HG02943 (cell line): ENCODE measurements at regions not wholly inside any gene's neighbourhood (a gene's known extent, or its start where the extent isn't known, plus 50 kb on each side); places are given as distances from the start of the nearest gene placed in this dataset.
"Not testable (repeated sequence)": the region's sequence is repeated elsewhere in the genome, so short reads cannot be mapped to it uniquely, and the experiment has no call there.

Source experiments
- ATAC-seq: cut with Tn5 transposase; IDR thresholded peaks from one replicate; pipeline ENCODE4 v1.9.1; 2021; ENCODE audit warnings: mild to moderate bottlenecking, low read depth, moderate library complexity; ENCODE audit not compliant: unreplicated experiment

DNA sequence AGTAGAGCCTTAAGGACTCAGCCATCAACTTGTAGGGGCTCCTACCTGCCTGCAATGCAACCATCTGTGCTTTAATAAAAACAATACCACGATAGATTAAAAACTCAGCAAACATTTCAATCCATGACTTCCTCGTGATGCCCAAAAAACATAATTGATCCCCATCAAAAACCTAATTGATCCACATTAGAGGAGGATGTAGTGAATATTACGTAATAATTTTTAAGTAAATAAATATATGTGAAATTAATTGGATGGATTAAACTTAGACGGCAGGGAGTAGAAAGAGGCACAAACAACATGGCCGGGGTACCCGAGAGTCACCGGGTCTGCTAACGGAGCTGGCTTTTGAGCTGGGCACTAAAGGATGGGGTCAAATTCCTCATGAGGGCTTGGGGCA is 87.3 kb downstream of the ARL4C start:
- no peak for ATAC-seq

- no peak for ATAC-seq
These were observed 90.8 kb downstream of the ARL4C start for GRCh38 chr2:234406085-234406484.

DNA sequence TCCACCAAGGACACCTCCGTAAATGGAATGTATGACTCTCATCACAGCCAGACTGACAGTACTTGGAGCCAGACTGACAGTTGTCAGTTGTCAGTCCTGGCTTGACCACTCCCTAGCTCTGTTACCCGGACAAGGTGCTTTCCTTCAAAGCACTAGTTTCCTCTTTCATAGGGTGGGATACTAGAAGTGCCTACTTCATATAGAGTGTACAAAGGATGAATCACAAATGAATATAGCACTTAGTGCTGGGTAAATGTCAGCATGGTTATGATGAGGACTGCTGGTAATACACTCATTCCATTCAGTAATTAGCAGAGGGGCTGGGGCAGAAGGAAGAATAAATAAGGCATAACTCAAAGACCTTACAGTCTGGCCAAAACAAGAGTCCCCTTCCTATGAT is 91.4 kb downstream of the ARL4C start:
- ATAC-seq, result no peak

DNA sequence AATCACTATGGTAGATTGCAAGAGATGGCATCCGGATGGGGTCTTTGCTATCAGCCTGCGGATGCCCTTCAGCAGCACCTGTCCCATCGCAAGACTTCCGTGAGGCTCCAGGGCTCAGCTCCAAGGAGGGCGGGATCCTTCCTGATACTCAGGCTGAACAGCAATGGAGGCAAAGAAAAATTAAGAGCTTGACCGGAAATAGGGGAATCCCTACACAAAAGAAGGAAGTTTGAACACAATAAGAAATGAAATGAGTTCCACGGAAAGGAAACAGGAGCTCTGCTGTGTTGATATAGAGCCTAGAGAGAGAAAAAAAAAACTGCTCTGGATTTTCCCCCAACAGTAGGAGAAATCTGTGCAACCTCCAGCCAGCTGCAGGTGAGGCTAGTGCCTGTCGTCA is 91.9 kb downstream of the ARL4C start:
- no peak for ATAC-seq

GRCh38 chr2:234403751-234404150 is 93.1 kb downstream of the ARL4C start:
- ATAC-seq, result no peak

- no peak for ATAC-seq
These were observed 93.8 kb downstream of the ARL4C start for GRCh38 chr2:234403074-234403473.

DNA sequence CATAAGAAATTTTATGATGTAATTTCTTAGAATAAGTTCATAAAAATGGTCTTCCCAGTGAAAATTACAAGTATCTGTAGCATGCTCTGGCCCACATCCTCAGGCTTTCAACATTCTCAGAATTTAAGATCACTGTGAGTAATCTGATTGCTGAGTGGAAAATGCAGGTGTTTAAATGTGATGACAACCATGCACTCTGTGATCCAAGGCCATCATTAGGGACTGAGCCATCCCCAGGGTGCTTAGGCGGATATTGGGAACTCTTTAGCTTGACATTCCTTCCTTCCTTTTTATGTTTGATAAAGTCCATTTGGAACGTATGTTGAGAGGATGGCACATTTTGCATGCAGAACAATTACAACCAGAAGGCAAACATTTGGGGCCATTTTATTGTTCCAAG is 95.5 kb downstream of the ARL4C start:
- ATAC-seq, result no peak

- ATAC-seq, result no peak
These were observed 97.2 kb downstream of the ARL4C start for GRCh38 chr2:234399451-234400246.

DNA sequence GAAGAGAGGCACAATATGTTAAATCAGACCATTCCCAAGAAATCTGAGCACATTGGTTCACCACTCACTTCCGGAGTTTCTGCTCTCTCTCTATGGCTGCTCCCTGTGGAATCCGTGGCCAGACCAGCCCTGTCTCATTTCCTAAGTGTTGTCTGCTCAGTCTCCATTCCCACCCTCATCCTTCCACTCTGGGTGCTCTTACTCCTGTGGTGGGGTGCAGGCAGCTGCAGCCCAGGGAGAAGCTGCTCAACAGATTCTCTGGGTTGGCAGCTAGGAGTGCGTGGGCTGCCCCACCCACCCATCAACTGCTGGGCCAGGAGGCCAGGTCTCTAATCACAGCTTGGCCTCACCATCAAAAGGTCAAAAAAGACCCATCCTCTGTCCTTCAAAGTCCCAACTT is 98.3 kb downstream of the ARL4C start:
- no peak for ATAC-seq

DNA sequence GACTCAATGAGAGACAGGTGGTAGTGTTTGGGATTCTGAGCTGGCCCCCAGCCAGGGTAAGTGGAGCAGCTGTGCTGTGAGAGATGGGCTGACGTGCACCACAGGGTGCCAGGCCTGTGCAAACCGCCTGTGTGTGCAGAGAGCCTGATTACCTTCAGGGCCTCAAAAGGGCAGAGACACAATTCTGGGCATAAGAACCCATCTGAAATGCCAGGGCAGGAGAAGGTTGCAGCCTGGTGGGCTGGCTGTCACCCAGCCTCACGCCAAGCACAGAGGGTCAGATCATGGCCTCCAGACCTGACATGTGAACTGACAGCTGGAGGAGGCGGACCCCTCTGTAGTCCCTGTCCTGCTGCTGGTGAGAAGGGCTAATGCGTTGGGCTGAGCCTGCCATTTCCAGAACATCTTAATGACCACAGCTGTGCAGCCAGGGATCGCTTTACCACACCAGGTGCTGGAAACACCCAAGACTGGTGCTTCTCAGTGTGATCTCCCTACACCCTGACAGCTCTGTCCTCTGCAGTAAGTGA is 100.9 kb downstream of the ARL4C start:
- no peak for ATAC-seq

GRCh38 chr2:234394450-234394849 is 102.4 kb downstream of the ARL4C start:
- ATAC-seq, result no peak

- ATAC-seq, result no peak
These were observed 103.5 kb downstream of the ARL4C start for GRCh38 chr2:234393354-234393753.

DNA sequence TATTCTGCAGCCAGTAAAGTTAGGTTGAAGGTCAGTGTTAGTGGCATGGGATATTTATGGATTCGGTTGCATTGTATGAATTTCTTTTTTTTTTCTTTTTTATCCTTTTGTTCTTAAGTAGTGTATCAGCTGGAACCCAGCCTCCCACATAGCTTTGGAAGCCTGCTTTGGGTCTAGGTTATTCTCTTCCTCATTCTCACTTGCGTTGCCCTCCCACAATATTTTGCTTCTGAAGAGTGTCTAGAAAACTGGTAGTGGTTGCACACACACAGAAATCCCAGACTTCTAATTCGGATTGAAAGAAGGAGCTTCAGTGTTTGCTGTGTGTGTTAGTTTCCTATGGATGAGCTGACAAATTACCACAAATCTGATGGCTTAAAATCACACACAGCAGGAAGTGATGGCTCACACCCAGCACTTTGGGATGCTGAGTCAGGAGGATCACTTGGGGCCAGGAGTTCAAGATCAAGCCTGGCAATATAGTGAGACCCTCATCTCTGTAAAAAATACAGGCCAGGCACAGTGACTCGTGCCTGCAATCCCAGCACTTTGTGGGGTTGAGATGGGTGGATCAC is 104.8 kb downstream of the ARL4C start:
- no peak for ATAC-seq

DNA sequence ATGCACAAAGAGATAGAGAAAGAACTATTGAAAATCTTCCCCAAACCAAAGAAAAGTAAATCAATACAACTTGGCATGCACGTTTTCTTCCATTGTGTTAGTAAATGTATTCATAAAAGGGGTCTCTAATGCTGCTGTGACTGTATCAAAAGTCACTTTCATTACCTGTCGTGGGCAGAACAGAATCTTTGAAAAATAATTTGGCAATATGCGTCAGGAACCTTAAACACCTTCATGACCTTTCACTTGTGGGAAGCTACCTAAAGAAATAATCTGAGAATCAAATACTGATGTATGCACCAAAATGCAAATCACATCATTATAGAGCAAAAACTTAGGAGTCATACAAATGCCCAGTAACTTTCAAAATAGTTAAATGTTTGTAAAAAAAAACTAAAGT is 105.3 kb downstream of the ARL4C start:
- ATAC-seq, result no peak

- not testable (repeated sequence) for ATAC-seq
These were observed 107.2 kb downstream of the ARL4C start for GRCh38 chr2:234389661-234390060.

DNA sequence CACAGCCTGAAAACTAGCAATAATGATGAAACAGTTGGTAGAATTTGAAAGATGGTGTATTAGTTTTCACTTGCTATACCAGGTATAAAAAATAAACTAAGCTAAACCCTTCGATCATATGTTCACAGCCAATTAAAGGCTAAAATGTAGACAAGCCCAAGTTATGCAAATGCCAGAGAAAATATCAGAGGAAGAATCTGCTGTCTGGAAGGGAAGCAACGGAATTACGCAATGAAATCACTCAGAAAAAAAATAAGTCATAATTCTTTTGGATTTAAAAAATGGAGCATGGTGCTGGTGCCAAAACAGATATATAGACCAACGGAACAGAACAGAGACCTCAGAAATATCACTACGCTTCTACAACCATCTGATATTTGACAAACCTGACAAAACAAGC is 108.3 kb downstream of the ARL4C start:
- ATAC-seq, result no peak

DNA sequence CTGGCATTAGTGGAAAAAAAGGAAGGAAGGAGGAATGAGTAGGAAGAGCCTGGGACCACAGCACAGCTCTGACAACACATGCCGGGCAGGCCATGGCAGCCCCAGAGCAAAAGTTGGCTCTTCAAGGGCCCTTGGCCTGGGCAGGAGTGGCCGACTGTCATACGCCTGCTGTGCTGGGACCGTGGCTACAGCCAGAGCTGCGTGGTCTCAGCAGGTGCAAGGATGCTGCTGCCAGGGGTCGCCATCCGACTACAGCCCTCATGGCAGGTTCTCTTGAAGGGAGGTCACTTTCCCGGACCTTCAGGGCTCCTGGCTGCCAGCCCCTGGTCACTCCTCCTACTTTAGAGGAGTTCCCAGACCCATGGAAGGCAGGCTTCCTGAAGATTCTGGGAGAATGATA is 109.9 kb downstream of the ARL4C start:
- no peak for ATAC-seq

- ATAC-seq, result no peak
These were observed 114.8 kb downstream of the ARL4C start for GRCh38 chr2:234382131-234382530.

DNA sequence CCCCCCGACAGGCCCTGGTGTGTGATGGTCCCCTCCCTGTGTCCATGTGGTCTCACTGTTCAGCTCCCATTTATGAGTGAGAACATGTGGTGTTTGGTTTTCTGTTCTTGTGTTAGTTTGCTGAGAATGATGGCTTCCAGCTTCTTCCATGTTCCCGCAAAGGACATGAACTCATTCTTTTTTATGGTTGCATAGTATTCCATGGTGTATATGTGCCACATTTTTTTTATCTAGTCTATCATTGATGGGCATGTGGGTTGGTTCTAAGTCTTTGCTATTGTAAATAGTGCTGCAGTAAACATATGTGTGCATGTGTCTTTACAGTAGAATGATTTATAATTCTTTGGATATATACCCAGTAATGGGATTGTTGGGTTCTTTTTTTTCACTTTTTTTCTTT is 117.9 kb downstream of the ARL4C start:
- not testable (repeated sequence) for ATAC-seq

- no peak for ATAC-seq
These were observed 118.4 kb downstream of the ARL4C start for GRCh38 chr2:234378440-234378839.

DNA sequence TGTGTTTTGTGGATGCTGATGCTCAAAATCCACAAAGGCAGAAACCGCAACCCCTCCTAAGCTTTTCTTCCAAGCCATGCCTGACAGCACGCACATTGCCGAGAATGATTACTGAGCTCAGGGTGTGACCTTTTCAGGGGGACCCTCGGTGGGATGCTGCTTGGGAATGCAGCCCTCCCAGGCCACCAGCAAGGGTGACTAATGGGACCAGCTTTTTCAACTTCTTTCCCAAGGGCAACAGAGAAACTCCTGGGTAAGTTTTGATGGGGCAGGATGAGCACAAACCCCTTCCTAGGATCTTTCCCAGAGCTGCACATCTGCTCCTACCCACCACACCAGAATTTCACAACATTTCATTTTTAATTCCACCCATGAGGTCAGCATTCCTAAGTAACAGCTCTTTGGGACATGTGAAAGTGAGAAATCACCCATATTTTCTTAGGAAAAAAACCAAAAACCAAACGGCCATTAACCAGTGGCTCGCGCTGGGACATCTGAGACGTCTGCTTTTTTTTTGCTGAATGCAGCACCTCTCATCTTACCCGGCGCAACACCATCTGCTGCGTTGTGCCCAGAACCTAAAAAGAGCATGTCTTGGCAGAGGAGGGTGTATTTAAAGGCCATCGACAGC is 119.0 kb downstream of the ARL4C start:
- no peak for ATAC-seq

- no peak for ATAC-seq
These were observed 120.7 kb downstream of the ARL4C start for GRCh38 chr2:234376229-234376628.
